Brain microvascular endothelial cell (primary cell): ENCODE measurements at regions not wholly inside any gene's neighbourhood (a gene's known extent, or its start where the extent isn't known, plus 50 kb on each side); places are given as distances from the start of the nearest gene placed in this dataset.

Experiments
- DNase-seq: peaks from one replicate; pipeline ENCODE4 v3.0.0-alpha.2; 2020
- H3K27ac ChIP-seq: fragments of 250-450 bp; sonication (Bioruptor Pico); 2 replicates; pipeline ENCODE4 v1.5.1; 2020; ENCODE audit warnings: mild to moderate bottlenecking, moderate library complexity
- H3K27me3 ChIP-seq: fragments of 250-450 bp; sonication (Bioruptor Pico); replicated peaks from 2 replicates; pipeline ENCODE4 v1.5.1; 2020; ENCODE audit warnings: mild to moderate bottlenecking
- H3K36me3 ChIP-seq: fragments of 250-450 bp; sonication (Bioruptor Pico); replicated peaks from 2 replicates; pipeline ENCODE4 v1.5.1; 2020; ENCODE audit warnings: mild to moderate bottlenecking
- H3K4me3 ChIP-seq: 2 replicates; pipeline ENCODE4 v1.5.1; 2011; ENCODE audit warnings: low read depth, mild to moderate bottlenecking, control low read depth, low read length, moderate library complexity
- CTCF ChIP-seq: IDR thresholded peaks from 2 replicates; pipeline ENCODE4 v1.5.1; 2011; ENCODE audit warnings: low read depth, mild to moderate bottlenecking, moderate library complexity, low read length, control low read depth, inconsistent platforms; ENCODE audit errors: missing control alignments
- in situ Hi-C: cut with HindIII; loops from 2 replicates; pipeline ENCODE4 v1.10.0; 2017; ENCODE audit warnings: low sequenced_read_pairs, low pct_ligation_motif_present

DNA sequence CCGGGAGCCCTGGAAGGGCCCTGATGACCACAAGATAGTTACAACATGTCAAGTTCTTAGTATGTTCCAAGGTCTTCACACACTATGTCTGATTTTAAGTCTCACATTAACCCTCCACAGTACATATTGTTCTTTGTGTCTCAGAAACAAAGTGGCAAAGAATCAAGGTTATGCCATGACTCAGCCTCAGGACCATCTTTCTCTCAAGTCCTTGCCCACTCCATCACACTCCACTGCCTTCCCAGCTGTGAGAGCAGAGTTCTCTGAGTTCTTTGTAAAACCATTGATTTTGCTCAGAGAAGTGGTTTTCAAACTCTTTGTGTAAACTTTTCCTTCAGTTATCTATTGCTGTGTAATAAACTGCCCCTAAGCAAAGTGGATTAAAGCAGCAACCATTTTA lies 67.9 kb upstream of the C3orf80 start:
- H3K27me3 ChIP-seq, result no peaks in the 10 kb centered on the region
- no peaks in the 10 kb centered on the region for H3K36me3 ChIP-seq
- DNase-seq, result no peak
- H3K4me3 ChIP-seq, result no peak overlapping the region
- in situ Hi-C loops, result no loop called here
- H3K27ac ChIP-seq, result no peak overlapping the region
- TF ChIP-seq CTCF, result no peak

- no peak for TF ChIP-seq CTCF
- in situ Hi-C loops, result no loop called here
- Histone ChIP-seq H3K27me3 (no peaks in the 10 kb centered on the region), H3K4me3 (no peak overlapping the region), H3K27ac (no peak overlapping the region), H3K36me3 (no peaks in the 10 kb centered on the region)
- DNase-seq, result no peak
Measured at GRCh38 chr3:160159341-160159740, 65.9 kb upstream of the C3orf80 start.

- Histone ChIP-seq H3K27me3 (no peaks in the 10 kb centered on the region), H3K36me3 (no peaks in the 10 kb centered on the region), H3K27ac (no peak overlapping the region), H3K4me3 (no peak overlapping the region)
- DNase-seq, result no peak
- no peak for TF ChIP-seq CTCF
- in situ Hi-C loops, result no loop called here
Measured at GRCh38 chr3:160159806-160160205, 65.4 kb upstream of the C3orf80 start.

DNA sequence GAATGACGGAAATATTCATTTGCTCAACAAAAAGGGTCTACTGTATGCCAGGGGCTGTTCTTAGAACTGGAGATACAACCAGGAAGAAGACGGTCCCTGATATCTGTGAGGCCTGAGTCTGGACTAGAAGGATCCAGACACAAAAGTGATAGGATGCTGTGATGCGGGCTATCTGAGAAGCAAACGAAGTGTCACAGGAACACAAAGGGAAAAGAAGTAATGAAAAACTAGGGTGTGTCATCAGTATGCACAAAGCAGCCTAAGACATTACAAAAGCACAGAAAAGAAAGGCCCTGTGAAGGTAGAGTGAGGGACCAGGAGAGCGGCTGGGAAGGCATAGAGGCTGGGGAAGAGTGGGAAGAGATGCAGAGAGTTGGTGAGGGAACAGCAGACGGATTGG lies 63.3 kb upstream of the C3orf80 start:
- in situ Hi-C loops, result no loop called here
- Histone ChIP-seq H3K4me3 (no peak overlapping the region), H3K27me3 (no peaks in the 10 kb centered on the region), H3K36me3 (no peaks in the 10 kb centered on the region), H3K27ac (no peak overlapping the region)
- no peak for DNase-seq
- TF ChIP-seq CTCF, result no peak

DNA sequence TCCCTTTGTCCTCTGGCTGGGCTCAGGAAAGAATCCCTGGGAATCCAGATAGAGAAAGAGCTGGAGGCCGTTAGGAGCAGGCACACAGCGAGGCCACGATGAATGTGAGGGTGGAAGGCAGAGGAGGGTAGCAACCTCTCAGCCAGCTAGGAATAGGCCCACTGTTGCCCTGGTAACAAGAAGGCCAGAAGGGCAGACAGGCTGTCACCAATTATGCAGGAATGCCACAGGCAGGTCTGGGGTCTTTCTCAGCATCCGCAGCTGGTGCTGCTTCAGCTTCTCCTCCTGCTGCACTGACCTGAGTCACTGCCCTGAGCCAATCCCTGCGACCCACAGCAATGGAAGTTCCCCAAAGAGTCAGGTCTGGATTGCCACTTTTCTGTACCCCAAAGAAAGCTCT lies 62.8 kb upstream of the C3orf80 start:
- no peak overlapping the region for H3K4me3 ChIP-seq
- no peaks in the 10 kb centered on the region for H3K36me3 ChIP-seq
- in situ Hi-C loops, result no loop called here
- H3K27ac ChIP-seq, result no peak overlapping the region
- no peaks in the 10 kb centered on the region for H3K27me3 ChIP-seq
- no peak for DNase-seq
- TF ChIP-seq CTCF, result no peak

DNA sequence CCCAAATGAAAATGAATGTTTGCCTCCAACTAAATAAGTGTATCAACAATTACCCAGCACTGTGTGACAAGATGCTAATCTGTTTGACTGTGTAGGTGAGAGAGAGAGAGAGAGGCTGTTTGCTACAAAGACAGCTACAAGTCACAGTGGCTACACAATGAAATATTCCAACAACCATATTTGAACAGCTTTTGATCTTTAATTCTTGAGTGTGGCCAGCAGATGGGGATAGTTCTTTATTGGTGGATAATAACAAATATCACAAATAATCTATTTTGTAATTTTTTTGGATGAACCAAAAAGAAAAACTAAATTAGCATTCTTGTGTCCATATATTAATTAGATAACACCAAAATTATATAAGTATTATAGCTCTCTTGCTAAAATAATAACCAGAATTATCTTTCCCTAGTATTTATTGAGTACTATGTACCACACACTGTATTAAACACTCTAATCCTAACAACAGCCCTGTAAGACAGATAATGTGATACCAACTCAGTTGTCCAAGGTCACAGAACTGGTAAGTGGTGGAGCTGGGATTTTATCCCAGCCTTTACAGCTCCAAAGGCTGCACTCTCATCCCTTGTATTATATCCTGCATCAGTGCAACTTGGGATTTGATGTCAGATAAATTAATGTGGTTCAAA lies 61.9 kb upstream of the C3orf80 start:
- H3K27me3 ChIP-seq, result no peaks in the 10 kb centered on the region
- in situ Hi-C loops, result no loop called here
- DNase-seq, result no peak
- H3K36me3 ChIP-seq, result no peaks in the 10 kb centered on the region
- no peak overlapping the region for H3K4me3 ChIP-seq
- TF ChIP-seq CTCF, result peak; percentile 39
- no peak overlapping the region for H3K27ac ChIP-seq
